ENCODE measurements at regions not wholly inside any gene's neighbourhood (a gene's known extent, or its start where the extent isn't known, plus 50 kb on each side); places are given as distances from the start of the nearest gene placed in this dataset.
"Not testable (repeated sequence)": the region's sequence is repeated elsewhere in the genome, so short reads cannot be mapped to it uniquely, and the experiment has no call there.

- Histone ChIP-seq H3K27ac (ENCODE audit: low read depth, low read length) (no peak overlapping the region), H3K9ac (ENCODE audit: low read depth in 1 of 3, low read length in 3 of 3) (no peak overlapping the region), H3K9me3 (ENCODE audit: control insufficient read depth in 3 of 3, low read length in 3 of 3) (peaks cover 0 to 11% (median 0%) of the 10 kb centered on the region in 3 donors), H3K4me3 (ENCODE audit: low read length in 3 of 3) (no peak overlapping the region), H3K36me3 (ENCODE audit: control insufficient read depth in 3 of 3, insufficient read depth in 3 of 3, low read length in 3 of 3) (no peaks in the 10 kb centered on the region), H3K4me1 (ENCODE audit: control insufficient read depth in 3 of 3, insufficient read depth in 3 of 3, low read length in 3 of 3) (no peaks in the 10 kb centered on the region), H3K27me3 (ENCODE audit: control insufficient read depth in 3 of 3, insufficient read depth in 3 of 3, low read length in 3 of 3) (no peaks in the 10 kb centered on the region)
Observed at GRCh38 chr1:189977184-189977583, 500.5 kb downstream of the BRINP3 start.

- Histone ChIP-seq H3K36me3 (ENCODE audit: control insufficient read depth in 3 of 3, insufficient read depth in 3 of 3, low read length in 3 of 3) (no peaks in the 10 kb centered on the region), H3K4me1 (ENCODE audit: control insufficient read depth in 3 of 3, insufficient read depth in 3 of 3, low read length in 3 of 3) (no peaks in the 10 kb centered on the region), H3K27me3 (ENCODE audit: control insufficient read depth in 3 of 3, insufficient read depth in 3 of 3, low read length in 3 of 3) (no peaks in the 10 kb centered on the region), H3K9ac (ENCODE audit: low read depth in 1 of 3, low read length in 3 of 3) (no peak overlapping the region), H3K9me3 (ENCODE audit: control insufficient read depth in 3 of 3, low read length in 3 of 3) (peaks cover 0 to 5% (median 0%) of the 10 kb centered on the region in 3 donors), H3K4me3 (ENCODE audit: low read length in 3 of 3) (no peak overlapping the region), H3K27ac (ENCODE audit: low read depth, low read length) (no peak overlapping the region)
Observed at GRCh38 chr1:189983166-189983890, 494.3 kb downstream of the BRINP3 start.

DNA sequence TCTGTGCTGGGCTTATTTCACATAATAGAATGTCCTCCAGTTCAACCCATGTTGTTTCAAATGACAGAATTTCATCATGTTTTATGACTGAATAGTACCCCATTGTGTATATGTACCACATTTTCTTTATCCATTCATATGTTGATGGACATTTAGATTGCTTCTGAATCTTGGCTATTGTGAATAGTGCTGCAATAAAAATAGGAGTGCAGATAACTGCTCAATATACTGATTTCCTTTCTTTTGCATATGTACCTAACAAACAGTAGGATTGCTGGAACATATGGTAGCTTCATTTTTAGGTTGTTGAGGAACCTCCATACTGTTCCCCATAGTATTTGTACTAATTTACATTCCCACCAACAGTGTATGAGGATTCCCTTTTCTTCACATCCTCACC is 491.1 kb downstream of the BRINP3 start:
- H3K9ac ChIP-seq (ENCODE audit: low read depth in 1 of 3, low read length in 3 of 3): no peak overlapping the region
- no peaks in the 10 kb centered on the region for H3K27me3 ChIP-seq (ENCODE audit: control insufficient read depth in 3 of 3, insufficient read depth in 3 of 3, low read length in 3 of 3)
- no peaks in the 10 kb centered on the region for H3K9me3 ChIP-seq (ENCODE audit: control insufficient read depth in 3 of 3, low read length in 3 of 3)
- no peak overlapping the region for H3K4me3 ChIP-seq (ENCODE audit: low read length in 3 of 3)
- no peak overlapping the region for H3K27ac ChIP-seq (ENCODE audit: low read depth, low read length)
- no peaks in the 10 kb centered on the region for H3K36me3 ChIP-seq (ENCODE audit: control insufficient read depth in 3 of 3, insufficient read depth in 3 of 3, low read length in 3 of 3)
- no peaks in the 10 kb centered on the region for H3K4me1 ChIP-seq (ENCODE audit: control insufficient read depth in 3 of 3, insufficient read depth in 3 of 3, low read length in 3 of 3)

DNA sequence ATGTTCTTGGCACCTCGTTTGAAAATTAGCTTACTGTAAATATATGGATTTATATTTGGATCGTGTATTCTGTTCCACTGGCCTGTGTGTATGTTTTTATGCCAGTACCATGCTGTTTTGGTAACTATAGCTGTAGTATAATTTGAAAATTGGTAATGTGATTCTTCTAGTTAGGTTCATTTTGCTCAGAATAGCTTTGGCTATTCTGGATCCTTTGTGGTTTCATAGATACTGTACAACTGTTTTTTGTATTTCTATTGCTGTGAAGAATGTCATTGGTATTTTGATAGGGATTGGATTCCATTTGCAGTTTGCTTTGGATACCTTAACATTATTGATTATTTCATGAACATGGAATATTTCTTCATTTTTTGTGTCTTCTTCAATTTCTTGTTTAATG is 490.2 kb downstream of the BRINP3 start:
- no peaks in the 10 kb centered on the region for H3K36me3 ChIP-seq (ENCODE audit: control insufficient read depth in 3 of 3, insufficient read depth in 3 of 3, low read length in 3 of 3)
- H3K9me3 ChIP-seq (ENCODE audit: control insufficient read depth in 3 of 3, low read length in 3 of 3): no peaks in the 10 kb centered on the region
- H3K27me3 ChIP-seq (ENCODE audit: control insufficient read depth in 3 of 3, insufficient read depth in 3 of 3, low read length in 3 of 3): no peaks in the 10 kb centered on the region
- H3K9ac ChIP-seq (ENCODE audit: low read depth in 1 of 3, low read length in 3 of 3): no peak overlapping the region
- H3K4me1 ChIP-seq (ENCODE audit: control insufficient read depth in 3 of 3, insufficient read depth in 3 of 3, low read length in 3 of 3): no peaks in the 10 kb centered on the region
- H3K4me3 ChIP-seq (ENCODE audit: low read length in 3 of 3): no peak overlapping the region
- H3K27ac ChIP-seq (ENCODE audit: low read depth, low read length): no peak overlapping the region

DNA sequence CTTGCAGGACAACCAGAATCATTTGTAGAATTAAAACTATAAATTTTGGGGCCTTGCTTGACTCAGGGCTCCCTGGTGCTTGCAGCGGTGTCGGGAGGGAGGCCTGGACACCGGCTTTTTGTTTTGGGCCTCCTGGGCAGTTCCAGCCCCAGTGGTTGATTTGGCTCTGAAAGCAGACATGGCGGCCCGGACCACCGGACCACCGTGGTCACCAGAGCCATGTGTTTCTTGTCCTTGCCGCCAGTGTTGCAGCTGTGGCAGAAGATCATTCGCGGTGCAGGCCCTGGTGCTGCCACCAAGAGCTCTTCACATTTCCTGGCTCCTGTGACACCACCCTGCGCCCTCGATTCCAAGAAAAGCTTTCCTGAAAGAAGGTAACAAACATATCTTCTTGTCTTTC is 484.8 kb downstream of the BRINP3 start:
- no peak overlapping the region for H3K9ac ChIP-seq (ENCODE audit: low read depth in 1 of 3, low read length in 3 of 3)
- no peaks in the 10 kb centered on the region for H3K36me3 ChIP-seq (ENCODE audit: control insufficient read depth in 3 of 3, insufficient read depth in 3 of 3, low read length in 3 of 3)
- H3K27ac ChIP-seq (ENCODE audit: low read depth, low read length): no peak overlapping the region
- peaks cover 0 to 3% (median 0%) of the 10 kb centered on the region in 3 donors for H3K9me3 ChIP-seq (ENCODE audit: control insufficient read depth in 3 of 3, low read length in 3 of 3)
- no peaks in the 10 kb centered on the region for H3K27me3 ChIP-seq (ENCODE audit: control insufficient read depth in 3 of 3, insufficient read depth in 3 of 3, low read length in 3 of 3)
- H3K4me3 ChIP-seq (ENCODE audit: low read length in 3 of 3): no peak overlapping the region
- H3K4me1 ChIP-seq (ENCODE audit: control insufficient read depth in 3 of 3, insufficient read depth in 3 of 3, low read length in 3 of 3): no peaks in the 10 kb centered on the region

- no peaks in the 10 kb centered on the region for H3K4me1 ChIP-seq (ENCODE audit: control insufficient read depth in 3 of 3, insufficient read depth in 3 of 3, low read length in 3 of 3)
- no peaks in the 10 kb centered on the region for H3K27me3 ChIP-seq (ENCODE audit: control insufficient read depth in 3 of 3, insufficient read depth in 3 of 3, low read length in 3 of 3)
- no peak overlapping the region for H3K27ac ChIP-seq (ENCODE audit: low read depth, low read length)
- H3K9ac ChIP-seq (ENCODE audit: low read depth in 1 of 3, low read length in 3 of 3): no peak overlapping the region
- H3K36me3 ChIP-seq (ENCODE audit: control insufficient read depth in 3 of 3, insufficient read depth in 3 of 3, low read length in 3 of 3): no peaks in the 10 kb centered on the region
- H3K4me3 ChIP-seq (ENCODE audit: low read length in 3 of 3): no peak overlapping the region
- H3K9me3 ChIP-seq (ENCODE audit: control insufficient read depth in 3 of 3, low read length in 3 of 3): no peaks in the 10 kb centered on the region
Observed at GRCh38 chr1:190000365-190000872, 477.2 kb downstream of the BRINP3 start.

GRCh38 chr1:190001187-190001586 is 476.5 kb downstream of the BRINP3 start:
- no peaks in the 10 kb centered on the region for H3K9me3 ChIP-seq (ENCODE audit: control insufficient read depth in 3 of 3, low read length in 3 of 3)
- no peaks in the 10 kb centered on the region for H3K27me3 ChIP-seq (ENCODE audit: control insufficient read depth in 3 of 3, insufficient read depth in 3 of 3, low read length in 3 of 3)
- H3K36me3 ChIP-seq (ENCODE audit: control insufficient read depth in 3 of 3, insufficient read depth in 3 of 3, low read length in 3 of 3): no peaks in the 10 kb centered on the region
- no peak overlapping the region for H3K27ac ChIP-seq (ENCODE audit: low read depth, low read length)
- no peaks in the 10 kb centered on the region for H3K4me1 ChIP-seq (ENCODE audit: control insufficient read depth in 3 of 3, insufficient read depth in 3 of 3, low read length in 3 of 3)
- no peak overlapping the region for H3K9ac ChIP-seq (ENCODE audit: low read depth in 1 of 3, low read length in 3 of 3)
- no peak overlapping the region for H3K4me3 ChIP-seq (ENCODE audit: low read length in 3 of 3)

GRCh38 chr1:190003376-190003775 is 474.3 kb downstream of the BRINP3 start:
- Histone ChIP-seq H3K9me3 (ENCODE audit: control insufficient read depth in 3 of 3, low read length in 3 of 3) (no peaks in the 10 kb centered on the region), H3K36me3 (ENCODE audit: control insufficient read depth in 3 of 3, insufficient read depth in 3 of 3, low read length in 3 of 3) (no peaks in the 10 kb centered on the region), H3K9ac (ENCODE audit: low read depth in 1 of 3, low read length in 3 of 3) (no peak overlapping the region), H3K4me3 (ENCODE audit: low read length in 3 of 3) (no peak overlapping the region), H3K27ac (ENCODE audit: low read depth, low read length) (no peak overlapping the region), H3K4me1 (ENCODE audit: control insufficient read depth in 3 of 3, insufficient read depth in 3 of 3, low read length in 3 of 3) (no peaks in the 10 kb centered on the region), H3K27me3 (ENCODE audit: control insufficient read depth in 3 of 3, insufficient read depth in 3 of 3, low read length in 3 of 3) (no peaks in the 10 kb centered on the region)

GRCh38 chr1:190011585-190011984 is 466.1 kb downstream of the BRINP3 start:
- H3K27ac ChIP-seq (ENCODE audit: low read depth, low read length): no peak overlapping the region
- H3K4me1 ChIP-seq (ENCODE audit: control insufficient read depth in 3 of 3, insufficient read depth in 3 of 3, low read length in 3 of 3): no peaks in the 10 kb centered on the region
- H3K4me3 ChIP-seq (ENCODE audit: low read length in 3 of 3): no peak overlapping the region

GRCh38 chr1:190019151-190019550 is 458.5 kb downstream of the BRINP3 start:
- not testable (repeated sequence) for H3K36me3 ChIP-seq (ENCODE audit: control insufficient read depth in 3 of 3, insufficient read depth in 3 of 3, low read length in 3 of 3); H3K4me1 ChIP-seq (ENCODE audit: control insufficient read depth in 3 of 3, insufficient read depth in 3 of 3, low read length in 3 of 3); H3K9me3 ChIP-seq (ENCODE audit: control insufficient read depth in 3 of 3, low read length in 3 of 3); H3K27ac ChIP-seq (ENCODE audit: low read depth, low read length); H3K27me3 ChIP-seq (ENCODE audit: control insufficient read depth in 3 of 3, insufficient read depth in 3 of 3, low read length in 3 of 3); H3K9ac ChIP-seq (ENCODE audit: low read depth in 1 of 3, low read length in 3 of 3); H3K4me3 ChIP-seq (ENCODE audit: low read length in 3 of 3)

More at GRCh38 chr1:190011585-190011984, 466.1 kb downstream of the BRINP3 start:
- no peaks in the 10 kb centered on the region for H3K36me3 ChIP-seq (ENCODE audit: control insufficient read depth in 3 of 3, insufficient read depth in 3 of 3, low read length in 3 of 3)
- H3K9me3 ChIP-seq (ENCODE audit: control insufficient read depth in 3 of 3, low read length in 3 of 3): no peaks in the 10 kb centered on the region
- no peaks in the 10 kb centered on the region for H3K27me3 ChIP-seq (ENCODE audit: control insufficient read depth in 3 of 3, insufficient read depth in 3 of 3, low read length in 3 of 3)
- no peak overlapping the region for H3K9ac ChIP-seq (ENCODE audit: low read depth in 1 of 3, low read length in 3 of 3)

Data from skeletal muscle tissue (tissue), 3 donors.